GM18870 (cell line): ENCODE measurements at regions not wholly inside any gene's neighbourhood (a gene's known extent, or its start where the extent isn't known, plus 50 kb on each side); places are given as distances from the start of the nearest gene placed in this dataset.
"Not testable (repeated sequence)": the region's sequence is repeated elsewhere in the genome, so short reads cannot be mapped to it uniquely, and the experiment has no call there.

Experiments
- ATAC-seq: cut with Tn5 transposase; IDR thresholded peaks from one replicate; pipeline ENCODE4 v1.9.1; 2021; ENCODE audit warnings: moderate library complexity; ENCODE audit not compliant: unreplicated experiment

GRCh38 chr7:113030489-113030888 lies 56.1 kb downstream of the GPR85 start:
- no peak for ATAC-seq

DNA sequence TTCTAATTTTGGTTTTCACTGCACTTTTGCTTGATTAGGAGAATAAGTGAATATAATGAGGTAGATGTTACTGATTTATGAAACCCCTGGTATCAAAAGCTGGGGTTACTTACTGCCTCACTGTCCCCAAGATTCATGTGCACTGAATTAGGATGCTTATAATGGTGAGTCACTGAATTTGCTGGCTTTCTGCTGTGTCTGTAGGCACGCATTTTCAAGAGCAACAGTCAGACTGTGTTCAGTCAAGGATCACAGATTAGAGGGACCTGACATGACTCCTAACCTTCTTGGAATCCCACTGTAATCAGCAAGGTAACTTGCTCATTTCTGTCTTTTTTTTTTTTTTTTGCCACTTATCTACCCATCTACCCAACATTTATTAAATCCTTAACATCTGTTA lies 59.7 kb downstream of the GPR85 start:
- ATAC-seq, result no peak

DNA sequence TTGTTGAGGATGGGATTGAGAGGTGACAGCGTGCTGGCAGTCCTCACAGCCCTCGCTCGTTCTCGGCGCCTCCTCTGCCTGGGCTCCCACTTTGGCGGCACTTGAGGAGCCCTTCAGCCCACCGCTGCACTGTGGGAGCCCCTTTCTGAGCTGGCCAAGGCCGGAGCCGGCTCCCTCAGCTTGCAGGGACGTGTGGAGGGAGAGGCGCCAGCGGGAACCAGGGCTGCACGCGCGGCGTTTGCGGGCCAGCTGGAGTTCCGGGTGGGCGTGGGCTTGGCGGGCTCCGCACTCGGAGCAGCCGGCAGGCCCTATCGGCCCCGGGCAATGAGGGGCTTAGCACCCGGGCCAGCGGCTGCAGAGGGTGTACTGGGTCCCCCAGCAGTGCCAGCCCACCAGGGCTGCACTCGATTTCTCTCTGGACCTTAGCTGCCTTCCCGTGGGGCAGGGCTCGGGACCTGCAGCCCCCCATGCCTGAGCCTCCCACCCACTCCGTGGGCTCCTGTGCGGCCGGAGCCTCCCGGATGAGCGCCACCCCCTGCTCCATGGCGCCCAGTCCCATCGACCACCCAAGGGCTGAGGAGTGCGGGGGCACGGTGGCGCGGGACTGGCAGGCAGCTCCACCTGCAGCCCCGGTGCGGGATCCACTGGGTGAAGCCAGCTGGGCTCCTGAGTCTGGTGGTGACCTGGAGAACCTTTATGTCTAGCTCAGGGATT lies 69.3 kb downstream of the GPR85 start:
- ATAC-seq, result not testable (repeated sequence)

DNA sequence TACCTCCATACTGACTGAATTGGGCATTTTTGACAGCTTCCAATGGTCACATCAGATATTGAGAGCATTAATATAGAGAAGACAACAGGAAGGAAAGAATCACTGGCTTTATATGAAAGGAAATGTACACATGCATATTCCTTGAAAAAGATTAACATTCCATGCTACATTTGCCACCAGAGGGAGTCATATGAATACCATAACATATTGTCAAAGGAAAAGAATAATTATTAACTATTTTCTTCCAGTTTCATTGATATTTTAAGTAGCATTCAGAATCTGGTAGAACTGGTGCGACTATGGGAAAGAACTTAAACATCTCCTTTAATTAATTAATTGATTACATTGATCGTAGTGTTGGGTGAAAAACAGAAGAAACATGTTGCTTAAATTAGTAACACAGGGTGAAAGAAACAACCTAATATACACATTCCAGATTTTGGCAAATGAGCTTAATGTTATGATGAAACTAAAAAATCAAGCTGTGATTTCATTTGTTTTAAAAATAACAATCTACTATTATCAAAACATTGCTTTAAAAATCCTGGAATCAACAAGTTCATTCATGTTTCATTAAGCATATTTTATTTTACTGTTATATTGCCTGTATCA lies 71.5 kb downstream of the GPR85 start:
- no peak for ATAC-seq

GRCh38 chr7:113013761-113014449 lies 72.7 kb downstream of the GPR85 start:
- ATAC-seq, result no peak

- not testable (repeated sequence) for ATAC-seq
Measured at GRCh38 chr7:113012862-113013261, 73.8 kb downstream of the GPR85 start.

- no peak for ATAC-seq
Measured at GRCh38 chr7:113010377-113010776, 76.2 kb downstream of the GPR85 start.

DNA sequence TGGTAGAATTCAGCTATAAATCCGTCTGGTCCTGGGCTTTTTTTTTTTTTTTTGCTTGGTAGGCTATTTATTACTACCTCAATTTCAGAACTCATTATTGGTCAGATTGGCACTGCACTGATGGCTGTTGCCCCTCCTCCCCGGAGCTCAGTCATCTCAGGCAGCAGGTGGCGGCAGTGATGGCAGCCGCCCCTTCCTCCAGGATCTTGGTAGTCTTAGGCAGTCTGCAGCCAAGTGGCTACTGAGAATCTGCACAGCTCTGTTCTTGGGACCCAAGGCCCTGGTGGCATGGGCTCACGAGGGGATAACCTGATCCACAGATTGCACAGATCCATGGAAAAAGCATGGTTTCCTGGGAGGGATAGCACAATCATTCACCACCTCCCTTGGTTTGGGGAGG lies 77.9 kb downstream of the GPR85 start:
- ATAC-seq, result no peak

DNA sequence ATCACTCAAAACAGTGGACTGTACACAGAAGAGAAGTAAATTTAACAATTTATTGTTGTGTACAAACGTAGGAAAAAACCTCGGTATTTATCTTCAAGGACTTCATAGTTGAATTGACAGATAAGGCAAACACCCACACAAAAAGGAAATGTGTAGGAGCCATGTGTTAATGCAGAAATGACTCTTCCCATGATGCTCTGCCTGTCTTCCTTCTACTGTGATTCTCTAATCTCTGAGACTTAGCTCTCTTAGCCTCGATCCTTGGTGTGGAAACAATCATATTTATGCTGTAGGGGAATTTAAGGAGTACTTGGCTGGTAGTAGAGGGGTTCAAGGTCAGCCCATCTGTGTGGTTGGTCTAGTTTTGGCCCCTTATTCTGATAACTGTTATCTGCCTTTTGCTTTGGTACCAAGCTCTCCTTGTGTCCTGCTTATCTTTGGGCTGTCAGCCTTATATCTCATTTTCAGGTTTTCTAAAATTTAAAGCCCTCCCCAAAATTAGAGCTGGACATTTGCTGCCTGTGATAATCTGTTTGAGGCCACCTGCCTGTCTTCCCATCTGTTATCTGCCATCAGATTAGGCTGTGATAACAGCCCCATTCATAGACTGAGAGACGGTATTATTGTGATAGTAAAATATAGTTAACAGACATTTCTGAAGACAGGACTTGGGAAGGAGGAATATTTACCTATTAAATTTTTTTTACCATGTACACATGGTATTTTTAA lies 81.7 kb downstream of the GPR85 start:
- no peak for ATAC-seq

DNA sequence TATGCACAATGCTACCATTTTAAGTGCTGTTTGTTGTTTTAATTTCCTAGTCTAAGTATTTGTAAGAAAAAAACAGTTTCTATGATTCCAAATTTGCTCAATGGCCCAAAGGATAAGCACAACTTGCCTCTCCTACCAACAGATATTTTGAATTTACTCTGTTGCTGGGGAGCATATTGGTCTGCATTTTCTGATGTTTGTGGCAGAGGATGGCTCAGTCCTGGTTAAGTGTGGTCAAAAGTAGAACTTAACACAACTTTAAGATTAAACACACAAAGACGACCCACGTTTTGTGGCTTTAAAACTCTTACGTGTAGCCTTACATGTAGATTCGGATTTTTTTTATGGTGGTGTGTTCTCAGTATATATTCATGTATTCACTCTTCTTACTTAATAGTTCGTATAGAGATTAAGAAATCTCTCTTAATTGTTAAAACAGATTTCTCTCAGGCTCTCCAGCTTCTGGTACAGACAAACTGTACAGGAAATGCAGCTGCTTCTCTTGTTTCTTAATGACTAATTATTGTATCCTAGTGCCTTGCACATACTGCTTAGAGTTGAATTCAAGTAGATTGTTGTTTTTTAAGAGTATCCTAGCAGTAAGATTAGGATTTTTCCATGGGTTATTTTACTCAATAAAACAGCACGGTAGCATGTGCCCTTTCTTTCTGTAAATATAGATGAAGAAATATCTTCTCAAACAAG lies 86.2 kb downstream of the GPR85 start:
- ATAC-seq, result no peak

- no peak for ATAC-seq
Measured at GRCh38 chr7:112997831-112998230, 88.8 kb downstream of the GPR85 start.

DNA sequence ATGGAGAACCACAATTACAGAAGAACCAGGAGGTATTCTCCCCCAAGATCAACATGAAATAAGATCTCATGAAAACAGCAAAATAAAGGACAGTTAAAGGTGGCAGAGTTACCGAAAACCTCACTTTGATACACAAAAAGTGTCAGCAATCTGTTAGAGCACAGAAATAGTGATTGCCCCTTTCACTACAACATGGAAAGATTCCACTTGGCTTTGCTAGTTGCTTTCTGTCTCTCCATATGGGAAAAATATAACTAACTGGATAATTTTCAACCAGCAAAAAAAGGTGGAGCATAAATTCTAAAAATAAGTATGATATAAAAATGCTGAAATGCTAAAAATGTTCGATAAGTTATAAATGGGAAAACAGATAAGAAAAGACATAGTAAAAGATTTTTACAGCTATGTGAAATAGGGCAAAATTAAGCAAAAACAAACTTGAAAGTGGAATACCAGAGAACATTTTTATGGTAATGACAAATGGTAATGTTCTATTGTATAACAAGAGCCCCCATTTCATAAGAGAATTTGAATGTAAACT lies 90.2 kb downstream of the GPR85 start:
- no peak for ATAC-seq

GRCh38 chr7:112995059-112995824 lies 91.4 kb downstream of the GPR85 start:
- ATAC-seq, result no peak

GRCh38 chr7:112994656-112995055 lies 92.0 kb downstream of the GPR85 start:
- no peak for ATAC-seq

- no peak for ATAC-seq
Measured at GRCh38 chr7:112990624-112991023, 96.0 kb downstream of the GPR85 start.

DNA sequence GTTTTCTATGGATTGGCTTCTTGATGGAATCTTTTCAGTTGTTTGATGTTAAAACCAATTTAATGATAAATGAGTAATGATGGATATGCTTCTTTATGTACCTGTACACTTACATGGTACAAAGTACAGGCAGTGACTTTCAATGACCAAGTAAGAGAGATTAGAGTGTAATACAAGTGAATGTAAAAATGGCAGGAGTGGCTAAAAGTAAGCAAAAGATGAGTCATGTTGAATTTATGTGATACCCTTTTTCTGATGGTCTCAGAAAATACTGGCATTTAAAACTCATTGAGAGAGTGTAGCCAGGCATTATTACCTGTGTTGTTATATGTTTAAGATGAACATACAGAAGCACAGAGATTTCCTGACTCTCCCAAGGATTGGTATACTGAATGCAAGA lies 97.1 kb downstream of the GPR85 start:
- no peak for ATAC-seq

DNA sequence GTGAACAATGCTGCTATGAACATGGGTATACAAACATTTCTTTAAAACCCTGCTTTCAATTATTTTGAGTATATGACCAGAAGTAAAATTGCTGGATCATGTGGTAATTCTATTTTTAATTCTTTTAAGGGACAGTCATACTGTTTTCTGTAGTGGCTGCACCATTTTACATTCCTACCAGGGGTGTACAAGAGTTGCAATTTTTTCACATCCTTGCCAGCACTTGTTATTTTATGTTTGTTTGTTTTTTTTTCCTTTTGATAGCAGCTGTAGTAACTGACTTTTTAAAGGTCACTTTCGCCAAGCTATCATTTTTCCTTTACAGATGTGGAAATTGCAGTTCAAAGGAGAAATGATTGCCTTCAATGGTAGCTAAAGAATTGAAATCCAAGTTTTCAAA lies 99.5 kb downstream of the GPR85 start:
- no peak for ATAC-seq

- no peak for ATAC-seq
Measured at GRCh38 chr7:112986256-112987031, 100.2 kb downstream of the GPR85 start.

DNA sequence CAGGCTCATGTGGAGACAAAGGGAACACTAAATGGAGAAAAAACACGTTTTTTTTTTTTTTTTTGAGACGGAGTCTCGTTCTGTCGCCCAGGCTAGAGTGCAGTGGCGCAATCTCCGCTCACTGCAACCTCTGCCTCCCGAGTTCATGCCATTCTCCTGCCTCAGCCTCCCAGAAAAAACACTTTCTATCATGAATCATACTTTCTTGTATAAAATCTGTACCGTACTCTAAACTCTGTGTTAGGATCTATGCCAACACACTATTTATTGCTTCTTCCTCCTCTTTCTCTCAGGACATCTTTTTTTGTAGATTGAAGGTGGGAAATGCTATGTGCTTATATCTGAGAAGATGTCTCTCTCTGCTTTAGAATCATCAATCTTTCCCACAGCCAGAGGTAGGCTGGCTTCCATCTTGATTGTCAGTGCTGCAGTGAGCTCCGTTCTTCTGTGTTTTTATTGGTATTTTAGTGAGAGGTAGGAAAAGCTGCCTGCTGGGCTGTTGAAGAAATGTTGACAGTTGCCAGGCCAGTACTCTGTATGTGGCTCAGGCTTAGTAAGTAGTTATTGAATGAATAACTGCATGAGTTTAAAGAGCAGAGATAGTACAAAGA lies 101.1 kb downstream of the GPR85 start:
- ATAC-seq, result no peak
